ENCODE measurements at regions not wholly inside any gene's neighbourhood (a gene's known extent, or its start where the extent isn't known, plus 50 kb on each side); places are given as distances from the start of the nearest gene placed in this dataset.

DNA sequence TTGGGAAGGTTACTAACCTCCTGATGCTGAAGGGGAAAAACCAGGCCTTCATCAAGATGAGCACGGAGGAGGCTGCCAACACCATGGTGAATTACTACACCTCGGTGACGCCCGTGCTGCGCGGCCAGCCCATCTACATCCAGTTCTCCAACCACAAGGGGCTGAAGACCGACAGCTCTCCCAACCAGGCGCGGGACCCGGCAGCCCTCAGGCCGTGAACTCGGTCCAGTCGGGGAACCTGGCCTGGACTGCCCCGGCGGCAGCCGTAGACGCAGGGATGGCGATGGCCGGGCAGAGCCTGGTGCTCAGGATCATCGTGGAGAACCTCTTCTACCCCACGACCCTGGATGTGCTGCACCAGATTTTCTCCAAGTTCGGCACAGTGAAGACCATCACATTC, 133.0 kb upstream of the FUT8 start:
- no peak overlapping the region for H3K14ac ChIP-seq (ENCODE audit: low read length)
- H3K79me2 ChIP-seq (ENCODE audit: control insufficient read depth, insufficient read depth, low read length, poor library complexity), result no peaks in the 10 kb centered on the region
- no peak overlapping the region for H3K18ac ChIP-seq (ENCODE audit: low read length)
- H3K79me1 ChIP-seq (ENCODE audit: low read length), result no peaks in the 10 kb centered on the region
- no CpG with 5 or more reads among the region's 22 CpGs for WGBS (ENCODE audit: extremely low coverage, insufficient coverage, insufficient read length)
- H3K4me2 ChIP-seq (ENCODE audit: low read length), result no peak overlapping the region
- H2AK5ac ChIP-seq (ENCODE audit: low read length), result no peak overlapping the region
- no peak overlapping the region for H3K27ac ChIP-seq (ENCODE audit: low read depth, low read length)
- H3K23ac ChIP-seq (ENCODE audit: low read length), result no peak overlapping the region
- no peak overlapping the region for H2BK12ac ChIP-seq (ENCODE audit: low read length)
- no peak for DNase-seq
- H3K9ac ChIP-seq (ENCODE audit: low read length), result no peak overlapping the region
- peaks cover 8 to 10% of the 10 kb centered on the region in 2 experiments for H3K4me1 ChIP-seq (ENCODE audit: control insufficient read depth in 1 of 2, insufficient read depth in 2 of 2, low read length in 2 of 2)
- no peak overlapping the region for H4K8ac ChIP-seq (ENCODE audit: low read depth, low read length)
- no peaks in the 10 kb centered on the region for H3K36me3 ChIP-seq (ENCODE audit: control insufficient read depth in 1 of 2, insufficient read depth in 2 of 2, low read length in 2 of 2)
- H2BK5ac ChIP-seq (ENCODE audit: low read depth, low read length, poor library complexity), result no peak overlapping the region
- H3K4ac ChIP-seq (ENCODE audit: low read depth, low read length), result no peak overlapping the region
- H4K91ac ChIP-seq (ENCODE audit: low read depth, low read length), result peak overlapping the region; percentile 3
- no peak overlapping the region for H2AFZ ChIP-seq (ENCODE audit: insufficient read depth, low read length, poor library complexity)
- peaks cover 2% of the 10 kb centered on the region for H3K9me3 ChIP-seq (ENCODE audit: insufficient read depth, low read depth, low read length)
- no peak overlapping the region for H2BK120ac ChIP-seq (ENCODE audit: insufficient read depth, low read length, poor library complexity)
- H4K12ac ChIP-seq (ENCODE audit: low read depth, low read length), result no peak overlapping the region
- H3K27me3 ChIP-seq (ENCODE audit: insufficient read depth, low read length), result no peaks in the 10 kb centered on the region
- H3K4me3 ChIP-seq (ENCODE audit: low read depth, low read length), result no peak overlapping the region

DNA sequence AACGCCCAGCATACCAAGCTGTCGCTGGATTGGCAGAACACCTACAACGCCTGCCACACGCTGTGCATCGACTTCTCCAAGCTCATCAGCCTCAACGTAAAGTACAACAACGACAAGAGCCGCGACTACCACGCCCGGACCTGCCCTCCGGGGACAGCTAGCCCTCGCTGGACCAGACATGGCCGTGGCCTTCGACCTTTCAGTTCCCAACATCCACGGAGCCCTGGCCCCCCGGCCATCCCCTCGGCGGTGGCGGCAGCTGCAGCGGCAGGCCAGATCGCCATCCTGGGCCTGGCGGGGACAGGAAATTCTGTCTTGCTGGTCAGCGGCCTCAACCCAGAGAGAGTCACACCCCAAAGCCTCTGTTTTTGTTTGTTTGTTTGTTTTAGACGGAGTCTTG, 132.6 kb upstream of the FUT8 start:
- no peak overlapping the region for H4K8ac ChIP-seq (ENCODE audit: low read depth, low read length)
- peaks cover 2% of the 10 kb centered on the region for H3K9me3 ChIP-seq (ENCODE audit: insufficient read depth, low read depth, low read length)
- H4K91ac ChIP-seq (ENCODE audit: low read depth, low read length), result no peak overlapping the region
- H3K4ac ChIP-seq (ENCODE audit: low read depth, low read length), result no peak overlapping the region
- H3K4me3 ChIP-seq (ENCODE audit: low read depth, low read length), result no peak overlapping the region
- no peak overlapping the region for H3K4me2 ChIP-seq (ENCODE audit: low read length)
- H2BK5ac ChIP-seq (ENCODE audit: low read depth, low read length, poor library complexity), result no peak overlapping the region
- H2AK5ac ChIP-seq (ENCODE audit: low read length), result peak overlapping the region; percentile 4
- H3K9ac ChIP-seq (ENCODE audit: low read length), result no peak overlapping the region
- H4K12ac ChIP-seq (ENCODE audit: low read depth, low read length), result no peak overlapping the region
- no peaks in the 10 kb centered on the region for H3K79me2 ChIP-seq (ENCODE audit: control insufficient read depth, insufficient read depth, low read length, poor library complexity)
- no peak overlapping the region for H3K23ac ChIP-seq (ENCODE audit: low read length)
- DNase-seq, result no peak
- H3K36me3 ChIP-seq (ENCODE audit: control insufficient read depth in 1 of 2, insufficient read depth in 2 of 2, low read length in 2 of 2), result no peaks in the 10 kb centered on the region
- H3K14ac ChIP-seq (ENCODE audit: low read length), result no peak overlapping the region
- H3K27ac ChIP-seq (ENCODE audit: low read depth, low read length), result no peak overlapping the region
- WGBS (ENCODE audit: extremely low coverage, insufficient coverage, insufficient read length), result no CpG with 5 or more reads among the region's 25 CpGs
- H2AFZ ChIP-seq (ENCODE audit: insufficient read depth, low read length, poor library complexity), result no peak overlapping the region
- H2BK120ac ChIP-seq (ENCODE audit: insufficient read depth, low read length, poor library complexity), result no peak overlapping the region
- H2BK12ac ChIP-seq (ENCODE audit: low read length), result peak overlapping the region; percentile 19
- H3K4me1 ChIP-seq (ENCODE audit: control insufficient read depth in 1 of 2, insufficient read depth in 2 of 2, low read length in 2 of 2), result peaks cover 8 to 10% of the 10 kb centered on the region in 2 experiments
- no peaks in the 10 kb centered on the region for H3K79me1 ChIP-seq (ENCODE audit: low read length)
- no peaks in the 10 kb centered on the region for H3K27me3 ChIP-seq (ENCODE audit: insufficient read depth, low read length)
- H3K18ac ChIP-seq (ENCODE audit: low read length), result no peak overlapping the region

DNA sequence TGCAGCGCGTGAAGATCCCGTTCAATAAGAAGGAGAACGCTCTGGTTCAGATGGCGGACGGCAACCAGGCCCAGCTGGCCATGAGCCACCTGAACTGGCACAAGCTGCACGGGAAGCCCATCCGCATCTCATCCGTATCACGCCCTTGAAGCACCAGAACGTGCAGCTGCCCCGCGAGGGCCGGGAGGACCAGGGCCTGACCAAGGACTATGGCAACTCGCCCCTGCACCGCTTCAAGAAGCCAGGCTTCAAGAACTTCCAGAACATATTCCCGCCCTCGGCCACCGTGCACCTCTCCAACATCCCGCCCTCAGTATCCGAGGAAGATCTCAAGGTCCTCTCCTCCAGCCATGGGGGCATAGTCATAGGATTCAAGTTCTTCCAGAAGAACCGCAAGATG, 131.9 kb upstream of the FUT8 start:
- Histone ChIP-seq H3K4ac (ENCODE audit: low read depth, low read length) (no peak overlapping the region), H2AK5ac (ENCODE audit: low read length) (no peak overlapping the region), H3K4me3 (ENCODE audit: low read depth, low read length) (no peak overlapping the region), H2AFZ (ENCODE audit: insufficient read depth, low read length, poor library complexity) (no peak overlapping the region), H3K23ac (ENCODE audit: low read length) (no peak overlapping the region), H3K18ac (ENCODE audit: low read length) (no peak overlapping the region), H3K79me2 (ENCODE audit: control insufficient read depth, insufficient read depth, low read length, poor library complexity) (no peaks in the 10 kb centered on the region), H3K4me1 (ENCODE audit: control insufficient read depth in 1 of 2, insufficient read depth in 2 of 2, low read length in 2 of 2) (peaks cover 8 to 10% of the 10 kb centered on the region in 2 experiments), H4K91ac (ENCODE audit: low read depth, low read length) (no peak overlapping the region), H3K27ac (ENCODE audit: low read depth, low read length) (no peak overlapping the region), H4K12ac (ENCODE audit: low read depth, low read length) (no peak overlapping the region), H2BK12ac (ENCODE audit: low read length) (no peak overlapping the region), H3K36me3 (ENCODE audit: control insufficient read depth in 1 of 2, insufficient read depth in 2 of 2, low read length in 2 of 2) (no peaks in the 10 kb centered on the region), H3K14ac (ENCODE audit: low read length) (no peak overlapping the region), H2BK120ac (ENCODE audit: insufficient read depth, low read length, poor library complexity) (no peak overlapping the region), H3K4me2 (ENCODE audit: low read length) (no peak overlapping the region), H3K9me3 (ENCODE audit: insufficient read depth, low read depth, low read length) (peaks cover 2% of the 10 kb centered on the region), H3K27me3 (ENCODE audit: insufficient read depth, low read length) (no peaks in the 10 kb centered on the region), H2BK5ac (ENCODE audit: low read depth, low read length, poor library complexity) (no peak overlapping the region), H3K9ac (ENCODE audit: low read length) (no peak overlapping the region), H4K8ac (ENCODE audit: low read depth, low read length) (no peak overlapping the region), H3K79me1 (ENCODE audit: low read length) (no peaks in the 10 kb centered on the region)
- DNase-seq, result no peak
- WGBS (ENCODE audit: extremely low coverage, insufficient coverage, insufficient read length), result no CpG with 5 or more reads among the region's 22 CpGs

DNA sequence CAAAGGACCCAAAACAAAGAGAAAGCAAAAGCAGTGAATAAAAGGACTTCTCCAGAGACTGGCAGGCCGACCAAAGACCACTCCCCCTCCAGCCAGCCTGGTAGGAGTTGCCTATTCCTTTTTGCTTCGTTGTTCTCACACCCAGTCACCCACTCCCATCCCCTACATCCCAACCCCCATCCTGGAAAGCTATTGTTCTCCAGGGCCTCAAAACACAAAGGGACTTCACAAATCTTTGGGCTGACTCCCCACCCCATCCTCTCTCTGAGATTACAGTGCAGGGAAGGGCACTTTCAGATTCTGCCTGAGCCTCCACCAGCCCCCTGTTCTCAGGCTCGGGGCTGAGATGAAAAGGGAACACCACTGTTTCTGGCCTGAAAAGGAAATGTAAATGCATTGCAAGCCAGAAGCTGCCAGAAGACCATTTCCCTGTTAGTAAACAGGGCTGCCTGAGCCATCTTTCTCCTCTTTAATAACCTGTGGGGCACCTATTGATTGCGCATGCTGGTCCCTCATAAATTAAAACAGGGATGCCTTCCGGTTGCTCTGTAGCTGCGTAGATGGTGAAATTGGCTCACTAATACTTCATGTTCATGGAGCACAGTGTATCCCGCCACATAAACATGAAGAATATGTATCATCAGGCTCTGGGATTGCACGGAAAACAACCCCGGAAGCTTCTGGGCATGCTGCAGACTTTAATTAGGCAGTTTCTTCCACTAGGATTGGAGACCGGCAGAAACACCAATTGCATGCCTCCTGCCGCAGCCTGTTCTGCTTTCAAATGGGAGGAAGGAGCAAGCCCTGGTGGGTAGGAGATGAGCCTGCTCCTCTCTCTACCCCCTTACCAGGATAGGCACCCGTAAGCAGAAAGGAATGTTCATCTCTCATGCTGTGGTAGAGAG, 130.3 kb upstream of the FUT8 start:
- Histone ChIP-seq H3K14ac (ENCODE audit: low read length) (no peak overlapping the region), H3K18ac (ENCODE audit: low read length) (no peak overlapping the region), H3K79me1 (ENCODE audit: low read length) (peaks cover 4% of the 10 kb centered on the region), H3K9ac (ENCODE audit: low read length) (no peak overlapping the region), H2BK5ac (ENCODE audit: low read depth, low read length, poor library complexity) (peak overlapping the region; percentile 31), H2BK12ac (ENCODE audit: low read length) (peak overlapping the region; percentile 53), H4K91ac (ENCODE audit: low read depth, low read length) (peak overlapping the region; percentile 16), H2BK120ac (ENCODE audit: insufficient read depth, low read length, poor library complexity) (peak overlapping the region; percentile 0), H3K4me2 (ENCODE audit: low read length) (no peak overlapping the region), H3K4me1 (ENCODE audit: control insufficient read depth in 1 of 2, insufficient read depth in 2 of 2, low read length in 2 of 2) (peaks cover 10 to 13% of the 10 kb centered on the region in 2 experiments), H3K36me3 (ENCODE audit: control insufficient read depth in 1 of 2, insufficient read depth in 2 of 2, low read length in 2 of 2) (no peaks in the 10 kb centered on the region), H3K23ac (ENCODE audit: low read length) (no peak overlapping the region), H4K12ac (ENCODE audit: low read depth, low read length) (no peak overlapping the region), H4K8ac (ENCODE audit: low read depth, low read length) (peak overlapping the region; percentile 3), H3K27me3 (ENCODE audit: insufficient read depth, low read length) (no peaks in the 10 kb centered on the region), H2AFZ (ENCODE audit: insufficient read depth, low read length, poor library complexity) (no peak overlapping the region), H2AK5ac (ENCODE audit: low read length) (no peak overlapping the region), H3K9me3 (ENCODE audit: insufficient read depth, low read depth, low read length) (peaks cover 2% of the 10 kb centered on the region), H3K4me3 (ENCODE audit: low read depth, low read length) (no peak overlapping the region), H3K27ac (ENCODE audit: low read depth, low read length) (peak overlapping the region; percentile 4), H3K79me2 (ENCODE audit: control insufficient read depth, insufficient read depth, low read length, poor library complexity) (no peaks in the 10 kb centered on the region), H3K4ac (ENCODE audit: low read depth, low read length) (no peak overlapping the region)
- peak in 1 of 2 donors; percentile 35 for DNase-seq
- WGBS (ENCODE audit: extremely low coverage, insufficient coverage, insufficient read length), result no CpG with 5 or more reads among the region's 12 CpGs

Data from trophoblast cell (in vitro differentiated cells and primary cell).